ENCODE measurements at regions not wholly inside any gene's neighbourhood (a gene's known extent, or its start where the extent isn't known, plus 50 kb on each side); places are given as distances from the start of the nearest gene placed in this dataset.
"Not testable (repeated sequence)": the region's sequence is repeated elsewhere in the genome, so short reads cannot be mapped to it uniquely, and the experiment has no call there.

DNA sequence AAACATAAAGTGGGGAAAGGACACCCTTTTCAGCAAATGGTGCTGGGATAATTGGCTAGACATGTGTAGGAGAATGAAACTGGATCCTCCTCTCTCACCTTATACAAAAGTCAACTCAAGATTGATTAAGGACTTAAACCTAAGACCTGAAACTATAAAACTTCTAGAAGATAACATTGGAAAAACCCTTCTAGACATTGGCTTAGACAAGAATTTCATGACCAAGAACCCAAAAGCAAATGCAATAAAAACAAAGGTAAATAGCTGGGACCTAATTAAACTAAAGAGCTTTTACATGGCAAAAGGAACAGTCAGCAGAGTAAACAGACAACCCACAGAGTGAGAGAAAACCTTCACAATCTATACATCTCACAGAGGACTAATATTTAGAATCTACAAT, 55.4 kb upstream of the IGFBP5 start:
- H3K36me3 Mint-ChIP-seq; H3K4me1 Mint-ChIP-seq; ATAC-seq (ENCODE audit: low read depth in 2 of 2): not testable (repeated sequence)

GRCh38 chr2:216746268-216746667, 50.9 kb upstream of the IGFBP5 start:
- H3K4me3 Mint-ChIP-seq; H3K9me3 Mint-ChIP-seq; H3K27ac Mint-ChIP-seq; H3K27ac ChIP-seq (ENCODE audit: insufficient read depth, low read length, poor library complexity, severe bottlenecking); H3K36me3 ChIP-seq (ENCODE audit: control insufficient read depth, insufficient read depth, low read length); H3K9me3 ChIP-seq (ENCODE audit: control insufficient read depth in 2 of 2, low read length in 2 of 2); H3K27me3 Mint-ChIP-seq; H3K4me1 ChIP-seq (ENCODE audit: control insufficient read depth, insufficient read depth, low read length, poor library complexity, severe bottlenecking); H3K36me3 Mint-ChIP-seq; H3K27me3 ChIP-seq (ENCODE audit: control insufficient read depth, insufficient read depth, low read length); H3K4me1 Mint-ChIP-seq; DNase-seq; H3K4me3 ChIP-seq (ENCODE audit: low read depth, low read length); ATAC-seq (ENCODE audit: low read depth in 2 of 2): not testable (repeated sequence)

More for the DNA sequence above, 55.4 kb upstream of the IGFBP5 start:
- not testable (repeated sequence) for H3K9me3 Mint-ChIP-seq; H3K27me3 ChIP-seq (ENCODE audit: control insufficient read depth, insufficient read depth, low read length); H3K27ac Mint-ChIP-seq; H3K4me3 Mint-ChIP-seq; DNase-seq; H3K36me3 ChIP-seq (ENCODE audit: control insufficient read depth, insufficient read depth, low read length); H3K9me3 ChIP-seq (ENCODE audit: control insufficient read depth in 2 of 2, low read length in 2 of 2); H3K4me1 ChIP-seq (ENCODE audit: control insufficient read depth, insufficient read depth, low read length, poor library complexity, severe bottlenecking); H3K4me3 ChIP-seq (ENCODE audit: low read depth, low read length); H3K27me3 Mint-ChIP-seq; H3K27ac ChIP-seq (ENCODE audit: insufficient read depth, low read length, poor library complexity, severe bottlenecking)

DNA sequence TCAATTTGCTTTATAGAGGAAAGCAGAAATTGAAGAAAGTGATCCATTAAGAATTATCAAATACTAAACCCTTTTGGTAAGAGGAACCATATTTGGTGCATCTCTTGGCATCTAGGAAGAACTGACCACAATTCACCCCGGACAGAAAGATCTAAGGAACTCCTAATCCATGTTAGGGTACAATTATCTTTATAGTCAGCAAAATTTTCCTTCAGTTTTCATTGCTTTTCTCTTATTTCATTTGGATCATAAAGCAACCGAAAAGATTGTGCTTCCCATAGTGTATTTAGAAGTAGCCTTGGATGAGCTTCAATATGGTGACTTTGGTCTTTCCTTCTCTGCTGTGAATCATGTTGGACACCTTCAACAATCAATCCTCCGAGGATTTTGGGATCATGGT, 50.1 kb upstream of the IGFBP5 start:
- H3K9me3 ChIP-seq (ENCODE audit: control insufficient read depth in 2 of 2, low read length in 2 of 2): no peaks in the 10 kb centered on the region
- Mint-ChIP-seq H3K36me3 (no peaks in the 10 kb centered on the region), H3K4me1 (no peaks in the 10 kb centered on the region), H3K4me3 (no peak overlapping the region), H3K27me3 (peaks cover 5% of the 10 kb centered on the region), H3K27ac (no peak overlapping the region), H3K9me3 (peaks cover 0 to 3% (median 0%) of the 10 kb centered on the region in 7 donors)
- DNase-seq: no peak
- no peaks in the 10 kb centered on the region for H3K4me1 ChIP-seq (ENCODE audit: control insufficient read depth, insufficient read depth, low read length, poor library complexity, severe bottlenecking)
- no peaks in the 10 kb centered on the region for H3K27me3 ChIP-seq (ENCODE audit: control insufficient read depth, insufficient read depth, low read length)
- H3K27ac ChIP-seq (ENCODE audit: insufficient read depth, low read length, poor library complexity, severe bottlenecking): no peak overlapping the region
- ATAC-seq (ENCODE audit: low read depth in 2 of 2): no peak
- H3K36me3 ChIP-seq (ENCODE audit: control insufficient read depth, insufficient read depth, low read length): no peaks in the 10 kb centered on the region
- no peak overlapping the region for H3K4me3 ChIP-seq (ENCODE audit: low read depth, low read length)

Measured in CD4-positive, CD25-positive, alpha-beta regulatory T cell (primary cell).